ENCODE measurements at regions not wholly inside any gene's neighbourhood (a gene's known extent, or its start where the extent isn't known, plus 50 kb on each side); places are given as distances from the start of the nearest gene placed in this dataset.
"Not testable (repeated sequence)": the region's sequence is repeated elsewhere in the genome, so short reads cannot be mapped to it uniquely, and the experiment has no call there.

DNA sequence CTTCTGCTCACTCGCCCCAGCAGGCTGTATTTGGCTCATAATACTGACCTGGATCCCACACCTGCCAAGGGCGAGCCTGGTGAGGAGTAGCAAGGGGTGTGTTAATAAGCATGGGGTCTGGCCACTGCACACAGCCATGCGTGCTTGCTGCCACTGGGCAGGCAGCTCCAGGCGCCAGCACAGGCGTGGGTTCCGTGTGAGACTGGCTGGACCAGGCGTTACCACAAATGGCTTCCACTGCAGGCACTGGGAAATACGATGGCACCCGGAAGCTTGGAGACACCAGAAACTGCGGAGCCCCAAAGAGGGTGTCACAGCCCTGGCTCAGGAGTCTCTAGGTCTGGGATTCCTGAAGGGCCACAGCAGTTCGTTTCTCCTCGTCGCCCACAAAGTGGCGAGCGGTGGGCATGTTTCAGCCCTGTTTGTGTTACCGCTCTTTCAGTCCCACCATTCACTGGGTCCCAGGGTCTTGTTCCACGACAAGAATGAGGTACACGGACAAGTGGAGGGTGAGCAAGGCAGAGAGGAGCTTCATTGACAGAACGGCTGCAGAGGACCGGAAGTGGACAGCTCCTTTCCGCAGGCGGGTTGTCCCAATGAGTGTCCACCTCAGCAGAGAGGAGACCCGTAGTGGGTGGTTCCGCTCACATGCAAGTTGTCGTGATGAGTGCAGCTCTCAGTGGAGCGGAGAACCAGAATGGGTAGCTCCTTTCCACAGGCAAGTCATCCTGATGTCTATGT is 428.9 kb downstream of the EPHA5 start:
- ATAC-seq = no peak
- DNase-seq = no peak
- Histone ChIP-seq H3K36me3 (ENCODE audit: low read depth) (no peaks in the 10 kb centered on the region), H3K9me3 (no peaks in the 10 kb centered on the region), H3K4me3 (no peak overlapping the region), H3K4me1 (ENCODE audit: low read depth) (no peaks in the 10 kb centered on the region)
- intact Hi-C loops (cut with DNase I, micrococcal nuclease) = no loop called here
- TF ChIP-seq, protein P1, sequence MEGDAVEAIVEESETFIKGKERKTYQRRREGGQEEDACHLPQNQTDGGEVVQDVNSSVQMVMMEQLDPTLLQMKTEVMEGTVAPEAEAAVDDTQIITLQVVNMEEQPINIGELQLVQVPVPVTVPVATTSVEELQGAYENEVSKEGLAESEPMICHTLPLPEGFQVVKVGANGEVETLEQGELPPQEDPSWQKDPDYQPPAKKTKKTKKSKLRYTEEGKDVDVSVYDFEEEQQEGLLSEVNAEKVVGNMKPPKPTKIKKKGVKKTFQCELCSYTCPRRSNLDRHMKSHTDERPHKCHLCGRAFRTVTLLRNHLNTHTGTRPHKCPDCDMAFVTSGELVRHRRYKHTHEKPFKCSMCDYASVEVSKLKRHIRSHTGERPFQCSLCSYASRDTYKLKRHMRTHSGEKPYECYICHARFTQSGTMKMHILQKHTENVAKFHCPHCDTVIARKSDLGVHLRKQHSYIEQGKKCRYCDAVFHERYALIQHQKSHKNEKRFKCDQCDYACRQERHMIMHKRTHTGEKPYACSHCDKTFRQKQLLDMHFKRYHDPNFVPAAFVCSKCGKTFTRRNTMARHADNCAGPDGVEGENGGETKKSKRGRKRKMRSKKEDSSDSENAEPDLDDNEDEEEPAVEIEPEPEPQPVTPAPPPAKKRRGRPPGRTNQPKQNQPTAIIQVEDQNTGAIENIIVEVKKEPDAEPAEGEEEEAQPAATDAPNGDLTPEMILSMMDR (IDR thresholded peaks at IDR 0.05) = no peak

DNA sequence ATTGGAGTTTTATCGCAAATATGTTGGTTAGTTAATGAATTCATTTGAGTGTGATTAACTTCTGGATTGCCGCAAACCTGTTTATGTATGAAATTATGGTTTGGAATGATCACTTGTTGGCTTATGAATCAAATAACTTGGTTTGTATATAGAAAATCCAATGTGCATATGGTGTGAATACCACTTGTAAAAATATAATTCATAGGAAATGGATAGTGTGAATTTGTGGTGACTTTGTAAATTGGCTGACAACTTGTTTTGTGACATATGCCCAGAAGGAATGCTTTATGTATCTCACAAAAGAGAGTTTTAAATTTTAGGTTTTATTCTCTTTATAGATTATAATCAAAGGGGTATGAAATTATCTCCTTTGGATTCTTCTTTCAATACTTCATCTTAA is 436.2 kb downstream of the EPHA5 start:
- intact Hi-C loops (cut with DNase I, micrococcal nuclease) = no loop called here
- TF ChIP-seq, protein P1 (IDR thresholded peaks at IDR 0.05) = no peak
- DNase-seq = no peak
- Histone ChIP-seq H3K9me3 (no peaks in the 10 kb centered on the region), H3K36me3 (ENCODE audit: low read depth) (no peaks in the 10 kb centered on the region), H3K4me3 (no peak overlapping the region), H3K4me1 (ENCODE audit: low read depth) (no peaks in the 10 kb centered on the region)
- ATAC-seq = no peak

DNA sequence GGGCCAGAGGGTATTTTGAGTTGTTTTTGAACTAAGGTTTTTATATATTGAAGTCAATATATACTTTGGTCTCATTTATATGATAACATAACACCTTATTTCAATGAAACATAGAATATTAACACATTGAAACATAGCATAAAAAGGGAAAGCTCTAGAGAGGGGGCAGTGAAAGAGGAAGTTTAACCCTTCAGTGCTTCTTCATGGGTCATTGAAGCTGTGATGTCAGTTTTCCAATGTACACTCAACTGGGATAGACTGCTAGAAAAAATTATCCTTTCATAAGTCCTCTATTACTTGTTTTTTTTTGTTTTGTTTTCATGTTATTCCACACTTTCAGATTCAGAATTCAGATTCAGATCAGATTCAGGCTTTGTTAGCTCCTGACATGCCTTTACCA is 442.7 kb downstream of the EPHA5 start:
- Histone ChIP-seq H3K4me1 (ENCODE audit: low read depth) (no peaks in the 10 kb centered on the region), H3K36me3 (ENCODE audit: low read depth) (no peaks in the 10 kb centered on the region), H3K9me3 (no peaks in the 10 kb centered on the region), H3K4me3 (no peak overlapping the region)
- ATAC-seq (no peak), DNase-seq (no peak)
- intact Hi-C loops (cut with DNase I, micrococcal nuclease) = no loop called here
- TF ChIP-seq, protein P1 (IDR thresholded peaks at IDR 0.05) = no peak

DNA sequence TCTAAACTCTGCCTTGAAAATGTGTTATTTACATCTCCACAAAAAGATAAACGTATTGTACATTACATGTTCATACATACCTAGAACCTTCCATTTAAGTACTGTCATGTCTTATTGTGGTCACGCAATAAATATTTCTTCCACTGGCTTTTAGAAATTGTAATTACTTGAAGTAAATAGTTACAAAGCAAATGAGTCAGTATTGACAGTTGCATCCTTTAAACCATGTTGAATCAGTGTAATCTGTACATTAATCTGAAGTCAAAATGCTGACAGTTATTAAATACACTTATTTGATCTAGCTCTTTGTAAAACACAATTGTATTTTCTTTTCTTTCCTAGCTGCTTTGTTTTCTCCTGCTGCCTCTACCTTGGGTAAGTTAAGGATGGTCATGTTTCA is 446.7 kb downstream of the EPHA5 start:
- TF ChIP-seq, protein P1 (IDR thresholded peaks at IDR 0.05) = no peak
- Histone ChIP-seq H3K36me3 (ENCODE audit: low read depth) (no peaks in the 10 kb centered on the region), H3K4me3 (no peak overlapping the region), H3K9me3 (no peaks in the 10 kb centered on the region), H3K4me1 (ENCODE audit: low read depth) (no peaks in the 10 kb centered on the region)
- no peak for ATAC-seq
- no peak for DNase-seq
- intact Hi-C loops (cut with DNase I, micrococcal nuclease) = no loop called here

DNA sequence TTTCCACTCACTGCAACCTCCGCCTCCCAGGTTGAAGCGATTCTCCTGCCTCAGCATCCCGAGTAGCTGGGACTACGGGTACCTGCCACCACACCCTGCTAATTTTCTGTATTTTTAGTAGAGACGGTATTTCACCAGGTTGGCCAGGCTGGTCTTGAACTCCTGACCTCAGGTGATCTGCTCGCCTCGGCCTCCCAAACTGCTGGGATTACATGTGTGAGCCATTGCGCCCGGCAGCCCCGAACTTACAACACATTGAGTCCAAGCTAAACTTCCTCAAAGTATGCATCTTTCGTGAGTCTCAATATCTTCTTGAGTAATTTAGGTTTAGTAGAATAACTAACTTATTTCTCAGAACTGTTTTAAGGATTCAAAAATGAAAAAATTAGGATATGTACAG is 447.2 kb downstream of the EPHA5 start:
- ATAC-seq; intact Hi-C loops (cut with DNase I, micrococcal nuclease); H3K36me3 ChIP-seq (ENCODE audit: low read depth); H3K9me3 ChIP-seq; H3K4me3 ChIP-seq; H3K4me1 ChIP-seq (ENCODE audit: low read depth): not testable (repeated sequence)
- peak in 1 of 3 donors; percentile 15 for DNase-seq

DNA sequence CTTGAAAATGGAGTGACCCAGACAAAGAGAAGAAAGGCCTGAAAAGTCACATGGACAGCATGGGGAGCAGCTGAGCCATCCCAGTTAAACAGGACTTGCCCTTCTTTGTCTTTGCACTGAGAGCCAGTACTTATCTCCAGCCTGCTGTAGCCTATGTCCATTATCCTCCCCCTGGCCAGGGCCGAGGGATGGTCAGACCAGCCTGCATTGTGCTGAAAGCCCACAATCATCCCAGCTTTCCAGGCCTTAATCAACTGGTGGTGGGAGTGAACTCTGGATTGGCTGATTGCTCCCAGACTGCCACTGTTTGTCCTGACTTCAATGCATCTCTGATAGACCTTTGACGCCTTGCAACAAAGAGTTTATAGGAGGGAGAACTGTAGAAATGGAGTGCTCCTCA is 453.1 kb downstream of the EPHA5 start:
- TF ChIP-seq, protein P1 (IDR thresholded peaks at IDR 0.05) = no peak
- no peaks in the 10 kb centered on the region for H3K4me1 ChIP-seq (ENCODE audit: low read depth)
- intact Hi-C loops (cut with DNase I, micrococcal nuclease) = no loop called here
- ATAC-seq (no peak), DNase-seq (no peak)
- no peaks in the 10 kb centered on the region for H3K36me3 ChIP-seq (ENCODE audit: low read depth)
- no peak overlapping the region for H3K4me3 ChIP-seq
- no peaks in the 10 kb centered on the region for H3K9me3 ChIP-seq

Data from mucosa of descending colon (tissue), 3 donors.